Adipocyte (in vitro differentiated cells): ENCODE measurements at regions not wholly inside any gene's neighbourhood (a gene's known extent, or its start where the extent isn't known, plus 50 kb on each side); places are given as distances from the start of the nearest gene placed in this dataset.

ENCODE experiments used
- DNase-seq: peaks from one replicate; pipeline ENCODE4 v3.0.0-alpha.2; 2015; ENCODE audit warnings: low read depth
- H3K27me3 ChIP-seq: replicated peaks from 2 replicates; pipeline ENCODE4 v1.7.0; 2013; ENCODE audit warnings: mild to moderate bottlenecking, low read length, moderate library complexity; ENCODE audit not compliant: control insufficient read depth, insufficient read depth
- H3K36me3 ChIP-seq: 2 replicates; pipeline ENCODE4 v1.7.0; 2013; ENCODE audit warnings: low read length, mild to moderate bottlenecking, moderate library complexity; ENCODE audit not compliant: control insufficient read depth, insufficient read depth, severe bottlenecking
- H3K4me1 ChIP-seq: 2 replicates; pipeline ENCODE4 v1.7.0; 2013; ENCODE audit warnings: mild to moderate bottlenecking, low read length, moderate library complexity; ENCODE audit not compliant: control insufficient read depth, insufficient read depth
- H3K4me3 ChIP-seq: 2 replicates; pipeline ENCODE4 v1.7.0; 2013; ENCODE audit warnings: mild to moderate bottlenecking, low read length, moderate library complexity
- H3K9ac ChIP-seq: 2 replicates; pipeline ENCODE4 v1.7.0; 2013; ENCODE audit warnings: mild to moderate bottlenecking, low read length, moderate library complexity
- H3K9me3 ChIP-seq: 2 replicates; pipeline ENCODE4 v1.7.0; 2013; ENCODE audit warnings: mild to moderate bottlenecking, low read length, moderate library complexity; ENCODE audit not compliant: control insufficient read depth

- Histone ChIP-seq H3K9ac (no peak overlapping the region), H3K27me3 (no peaks in the 10 kb centered on the region), H3K9me3 (peaks cover 17% of the 10 kb centered on the region), H3K4me1 (peaks cover 7% of the 10 kb centered on the region), H3K4me3 (no peak overlapping the region), H3K36me3 (no peaks in the 10 kb centered on the region)
- DNase-seq: no peak
Observed at GRCh38 chr3:22627993-22628499, 575.1 kb upstream of the UBE2E2 start.

GRCh38 chr3:22632536-22632935 is 570.6 kb upstream of the UBE2E2 start:
- Histone ChIP-seq H3K9ac (no peak overlapping the region), H3K9me3 (no peaks in the 10 kb centered on the region), H3K4me1 (peaks cover 7% of the 10 kb centered on the region), H3K36me3 (no peaks in the 10 kb centered on the region), H3K27me3 (no peaks in the 10 kb centered on the region), H3K4me3 (no peak overlapping the region)
- no peak for DNase-seq

GRCh38 chr3:22634433-22634832 is 568.7 kb upstream of the UBE2E2 start:
- Histone ChIP-seq H3K36me3 (no peaks in the 10 kb centered on the region), H3K9ac (no peak overlapping the region), H3K4me3 (no peak overlapping the region), H3K27me3 (no peaks in the 10 kb centered on the region), H3K9me3 (peaks cover 5% of the 10 kb centered on the region), H3K4me1 (no peaks in the 10 kb centered on the region)
- no peak for DNase-seq

- Histone ChIP-seq H3K27me3 (no peaks in the 10 kb centered on the region), H3K9me3 (no peaks in the 10 kb centered on the region), H3K4me1 (no peaks in the 10 kb centered on the region), H3K4me3 (no peak overlapping the region), H3K36me3 (no peaks in the 10 kb centered on the region), H3K9ac (no peak overlapping the region)
- peak; percentile 46 for DNase-seq
Observed at GRCh38 chr3:22659651-22660475, 543.3 kb upstream of the UBE2E2 start.

GRCh38 chr3:22660606-22661005 is 542.5 kb upstream of the UBE2E2 start:
- H3K9ac ChIP-seq: no peak overlapping the region
- DNase-seq: no peak
- H3K36me3 ChIP-seq: no peaks in the 10 kb centered on the region
- no peak overlapping the region for H3K4me3 ChIP-seq
- no peaks in the 10 kb centered on the region for H3K9me3 ChIP-seq
- no peaks in the 10 kb centered on the region for H3K27me3 ChIP-seq
- no peaks in the 10 kb centered on the region for H3K4me1 ChIP-seq

- DNase-seq: no peak
- H3K9ac ChIP-seq: no peak overlapping the region
- H3K36me3 ChIP-seq: no peaks in the 10 kb centered on the region
- no peaks in the 10 kb centered on the region for H3K27me3 ChIP-seq
- H3K9me3 ChIP-seq: no peaks in the 10 kb centered on the region
- no peaks in the 10 kb centered on the region for H3K4me1 ChIP-seq
- no peak overlapping the region for H3K4me3 ChIP-seq
Observed at GRCh38 chr3:22661121-22661700, 541.9 kb upstream of the UBE2E2 start.

- no peak for DNase-seq
- H3K36me3 ChIP-seq: no peaks in the 10 kb centered on the region
- no peak overlapping the region for H3K9ac ChIP-seq
- H3K4me1 ChIP-seq: no peaks in the 10 kb centered on the region
- H3K9me3 ChIP-seq: no peaks in the 10 kb centered on the region
- no peak overlapping the region for H3K4me3 ChIP-seq
- H3K27me3 ChIP-seq: no peaks in the 10 kb centered on the region
Observed at GRCh38 chr3:22665528-22665927, 537.6 kb upstream of the UBE2E2 start.

- no peak for DNase-seq
Observed at GRCh38 chr3:22666736-22667135, 536.4 kb upstream of the UBE2E2 start.

GRCh38 chr3:22671848-22672247 is 531.3 kb upstream of the UBE2E2 start:
- Histone ChIP-seq H3K36me3 (no peaks in the 10 kb centered on the region), H3K9ac (no peak overlapping the region), H3K4me1 (no peaks in the 10 kb centered on the region), H3K4me3 (no peak overlapping the region), H3K9me3 (no peaks in the 10 kb centered on the region), H3K27me3 (no peaks in the 10 kb centered on the region)
- peak; percentile 1 for DNase-seq

More at GRCh38 chr3:22666736-22667135, 536.4 kb upstream of the UBE2E2 start:
- no peaks in the 10 kb centered on the region for H3K27me3 ChIP-seq
- no peaks in the 10 kb centered on the region for H3K36me3 ChIP-seq
- H3K9ac ChIP-seq: no peak overlapping the region
- H3K4me3 ChIP-seq: no peak overlapping the region
- no peaks in the 10 kb centered on the region for H3K9me3 ChIP-seq
- no peaks in the 10 kb centered on the region for H3K4me1 ChIP-seq

- Histone ChIP-seq H3K4me1 (no peaks in the 10 kb centered on the region), H3K27me3 (no peaks in the 10 kb centered on the region), H3K9ac (no peak overlapping the region), H3K36me3 (no peaks in the 10 kb centered on the region), H3K4me3 (no peak overlapping the region), H3K9me3 (no peaks in the 10 kb centered on the region)
- DNase-seq: no peak
Observed at GRCh38 chr3:22684739-22685138, 518.4 kb upstream of the UBE2E2 start.

GRCh38 chr3:22685597-22685996 is 517.5 kb upstream of the UBE2E2 start:
- no peak overlapping the region for H3K9ac ChIP-seq
- peak; percentile 19 for DNase-seq
- H3K4me1 ChIP-seq: no peaks in the 10 kb centered on the region
- H3K27me3 ChIP-seq: no peaks in the 10 kb centered on the region
- H3K9me3 ChIP-seq: no peaks in the 10 kb centered on the region
- H3K4me3 ChIP-seq: no peak overlapping the region
- H3K36me3 ChIP-seq: no peaks in the 10 kb centered on the region
